ENCODE measurements at regions not wholly inside any gene's neighbourhood (a gene's known extent, or its start where the extent isn't known, plus 50 kb on each side); places are given as distances from the start of the nearest gene placed in this dataset.

DNA sequence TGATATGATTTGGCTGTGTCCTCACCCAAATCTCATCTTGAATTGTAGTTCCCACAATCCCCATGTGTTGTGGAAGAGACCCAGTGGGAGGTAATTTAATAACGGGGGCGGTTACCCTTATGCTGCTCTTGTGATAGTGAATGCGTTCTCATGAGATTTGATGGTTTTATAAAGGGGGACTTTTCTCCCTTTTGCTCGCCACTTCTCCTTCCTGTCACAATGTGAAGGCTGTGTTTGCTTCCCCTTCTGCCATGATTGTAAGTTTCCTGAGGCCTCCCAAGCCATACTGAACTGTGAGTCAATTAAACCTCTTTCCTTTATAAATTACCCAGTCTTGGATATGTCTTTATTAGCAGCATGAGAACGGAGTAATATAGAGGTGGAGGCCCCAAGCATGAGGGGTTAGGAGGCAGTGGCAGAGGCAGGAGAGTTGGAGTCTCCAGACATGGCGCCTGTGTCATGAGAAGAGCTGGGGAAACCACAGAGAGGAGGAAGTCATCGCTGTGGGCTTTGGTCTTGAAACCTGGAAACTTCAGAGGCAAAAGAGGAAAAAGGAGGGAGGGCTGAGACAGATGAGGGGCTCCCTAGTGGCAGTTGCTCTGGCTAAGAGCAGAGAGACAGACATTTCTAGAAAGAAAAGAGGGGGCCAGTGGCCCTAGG lies 107.8 kb upstream of the VEPH1 start:
- Histone ChIP-seq H3K27me3 (ENCODE audit: control insufficient read depth, insufficient read depth, low read length) (no peaks in the 10 kb centered on the region), H3K9me3 (ENCODE audit: control insufficient read depth, insufficient read depth, low read length) (no peaks in the 10 kb centered on the region), H3K9ac (ENCODE audit: low read depth, low read length) (no peak overlapping the region), H3K4me3 (ENCODE audit: low read depth, low read length) (no peak overlapping the region), H3K4me1 (ENCODE audit: control insufficient read depth, insufficient read depth, low read length) (peaks cover 2% of the 10 kb centered on the region), H3K36me3 (ENCODE audit: control insufficient read depth, insufficient read depth, low read length) (no peaks in the 10 kb centered on the region)

DNA sequence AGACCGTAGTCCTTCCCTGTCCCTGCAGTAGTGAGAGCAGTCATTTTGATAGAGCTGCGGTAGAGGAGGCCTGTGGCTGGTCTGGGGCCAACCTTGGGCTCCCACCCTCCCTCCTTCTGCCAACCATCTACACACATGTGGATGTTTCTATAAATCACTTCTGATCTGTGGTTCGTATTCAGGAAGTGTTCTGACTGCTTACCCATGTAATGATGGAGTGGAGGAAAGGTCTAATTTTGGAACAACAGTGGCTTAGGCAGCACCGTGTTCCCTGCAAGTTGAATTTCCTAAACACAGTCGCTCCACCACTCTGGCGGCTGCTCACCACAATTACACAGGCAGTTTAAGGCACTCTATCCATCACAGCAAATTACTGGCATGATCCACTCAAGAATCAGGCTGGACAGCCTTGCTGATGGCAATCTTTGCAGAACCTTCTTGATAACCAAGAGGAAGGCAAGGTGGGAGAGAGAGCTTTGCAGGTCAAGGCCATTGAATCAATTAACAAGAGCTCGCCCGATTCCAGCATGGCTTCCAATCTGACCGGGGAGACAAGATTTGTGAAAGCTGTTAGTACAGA lies 104.7 kb upstream of the VEPH1 start:
- Histone ChIP-seq H3K4me1 (ENCODE audit: control insufficient read depth, insufficient read depth, low read length) (peaks cover 2% of the 10 kb centered on the region), H3K27me3 (ENCODE audit: control insufficient read depth, insufficient read depth, low read length) (no peaks in the 10 kb centered on the region), H3K9me3 (ENCODE audit: control insufficient read depth, insufficient read depth, low read length) (no peaks in the 10 kb centered on the region), H3K9ac (ENCODE audit: low read depth, low read length) (no peak overlapping the region), H3K36me3 (ENCODE audit: control insufficient read depth, insufficient read depth, low read length) (no peaks in the 10 kb centered on the region), H3K4me3 (ENCODE audit: low read depth, low read length) (no peak overlapping the region)

DNA sequence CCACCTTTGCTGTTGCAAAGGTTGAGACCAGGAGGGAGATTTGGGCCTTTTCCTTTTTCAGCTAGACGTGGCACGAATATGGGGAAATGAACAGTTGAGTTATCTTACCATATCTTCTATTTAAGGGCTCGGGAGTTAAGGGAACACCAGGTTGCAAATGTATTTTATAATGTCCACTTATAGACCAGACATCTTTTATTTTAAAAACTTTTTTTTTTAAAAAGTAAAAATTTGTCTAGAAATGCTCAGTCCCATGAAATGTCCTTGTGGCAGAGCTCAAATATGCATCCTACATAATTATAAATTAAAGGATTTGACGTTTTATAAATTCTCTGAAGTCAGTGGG lies 103.6 kb upstream of the VEPH1 start:
- Histone ChIP-seq H3K9ac (ENCODE audit: low read depth, low read length) (no peak overlapping the region), H3K9me3 (ENCODE audit: control insufficient read depth, insufficient read depth, low read length) (no peaks in the 10 kb centered on the region), H3K36me3 (ENCODE audit: control insufficient read depth, insufficient read depth, low read length) (no peaks in the 10 kb centered on the region), H3K4me1 (ENCODE audit: control insufficient read depth, insufficient read depth, low read length) (peaks cover 2% of the 10 kb centered on the region), H3K4me3 (ENCODE audit: low read depth, low read length) (no peak overlapping the region), H3K27me3 (ENCODE audit: control insufficient read depth, insufficient read depth, low read length) (no peaks in the 10 kb centered on the region)

DNA sequence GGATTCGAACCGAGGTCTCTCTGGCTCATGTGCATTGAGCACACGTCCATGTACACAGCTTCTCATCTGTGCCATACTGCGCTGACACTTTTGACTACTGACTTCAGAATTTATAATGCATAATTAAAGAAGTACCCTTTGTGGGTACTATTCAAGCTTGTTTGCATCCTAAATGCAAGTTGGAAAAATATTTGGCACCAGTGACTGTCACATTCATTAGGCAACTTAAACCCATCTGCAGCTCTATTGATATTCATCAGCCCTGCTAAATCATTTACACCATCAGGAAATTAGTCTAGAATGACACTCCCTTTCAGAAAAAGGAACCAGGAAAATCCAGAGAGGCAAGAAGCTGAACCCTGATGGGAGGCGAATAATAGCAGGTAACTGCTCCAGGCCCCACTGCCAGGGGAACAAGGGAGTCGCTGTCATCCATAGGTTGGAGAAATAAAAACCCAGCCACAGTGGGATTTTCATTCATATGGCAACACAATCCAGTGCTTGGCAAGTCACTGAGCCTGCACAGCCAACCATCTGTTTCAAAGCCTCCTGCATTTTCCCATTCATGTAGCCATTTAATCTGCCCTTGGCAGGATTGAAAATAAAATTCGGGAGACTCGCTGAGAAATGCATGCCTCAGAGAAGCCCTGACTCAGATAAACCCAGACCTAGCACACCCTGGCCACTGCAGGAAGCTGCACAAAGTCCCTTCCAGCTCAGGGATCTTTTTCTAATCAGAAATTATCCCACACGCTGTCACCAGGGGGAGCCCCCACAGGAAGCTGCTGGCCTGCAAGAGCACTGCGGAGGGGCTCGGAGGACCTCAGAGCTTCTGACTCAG lies 103.0 kb upstream of the VEPH1 start:
- H3K9ac ChIP-seq (ENCODE audit: low read depth, low read length): no peak overlapping the region

DNA sequence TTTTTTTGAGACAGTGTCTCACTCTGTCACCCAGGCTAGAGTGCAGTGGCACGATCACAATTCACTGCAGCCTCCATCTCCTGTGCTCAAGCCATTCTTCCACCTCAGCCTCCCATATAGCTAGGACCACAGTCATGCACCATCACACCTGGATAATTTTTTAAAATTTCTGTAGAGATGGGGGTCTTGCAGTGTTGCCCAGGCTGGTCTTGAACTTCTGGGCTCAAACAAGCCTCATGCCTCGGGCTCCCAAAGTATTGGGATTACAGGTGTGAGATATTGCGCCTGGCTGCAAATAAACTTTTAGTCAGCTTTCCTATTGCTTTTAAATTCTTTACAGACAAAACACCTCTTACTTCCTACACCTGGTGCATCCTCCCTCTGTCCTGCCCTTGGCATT lies 102.1 kb upstream of the VEPH1 start:
- Histone ChIP-seq H3K9me3 (ENCODE audit: control insufficient read depth, insufficient read depth, low read length) (no peaks in the 10 kb centered on the region), H3K27me3 (ENCODE audit: control insufficient read depth, insufficient read depth, low read length) (no peaks in the 10 kb centered on the region), H3K4me3 (ENCODE audit: low read depth, low read length) (no peak overlapping the region), H3K4me1 (ENCODE audit: control insufficient read depth, insufficient read depth, low read length) (peaks cover 2% of the 10 kb centered on the region), H3K9ac (ENCODE audit: low read depth, low read length) (no peak overlapping the region), H3K36me3 (ENCODE audit: control insufficient read depth, insufficient read depth, low read length) (no peaks in the 10 kb centered on the region)

More for the DNA sequence above, 103.0 kb upstream of the VEPH1 start:
- no peak overlapping the region for H3K4me3 ChIP-seq (ENCODE audit: low read depth, low read length)
- no peaks in the 10 kb centered on the region for H3K27me3 ChIP-seq (ENCODE audit: control insufficient read depth, insufficient read depth, low read length)
- no peaks in the 10 kb centered on the region for H3K9me3 ChIP-seq (ENCODE audit: control insufficient read depth, insufficient read depth, low read length)
- no peaks in the 10 kb centered on the region for H3K36me3 ChIP-seq (ENCODE audit: control insufficient read depth, insufficient read depth, low read length)
- H3K4me1 ChIP-seq (ENCODE audit: control insufficient read depth, insufficient read depth, low read length): peaks cover 2% of the 10 kb centered on the region

DNA sequence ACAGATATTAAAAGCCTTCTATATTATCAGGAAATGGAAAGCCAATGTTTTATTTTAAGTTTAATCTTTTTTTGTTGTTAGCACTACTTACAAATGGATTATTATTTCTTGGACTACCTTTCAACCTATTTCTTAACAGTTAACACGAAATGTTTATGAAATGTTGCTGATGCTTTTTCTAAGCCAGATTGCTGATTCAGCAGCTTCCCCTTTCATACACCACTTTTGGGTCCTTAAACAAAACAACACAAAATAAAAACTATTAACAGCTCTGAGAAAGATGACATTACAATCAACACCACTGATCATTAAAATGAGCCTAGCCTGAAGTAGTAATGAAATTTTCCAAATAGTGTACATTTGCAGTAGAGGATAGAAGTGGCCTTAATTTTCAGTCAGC lies 99.2 kb upstream of the VEPH1 start:
- Histone ChIP-seq H3K9me3 (ENCODE audit: control insufficient read depth, insufficient read depth, low read length) (no peaks in the 10 kb centered on the region), H3K4me3 (ENCODE audit: low read depth, low read length) (no peak overlapping the region), H3K36me3 (ENCODE audit: control insufficient read depth, insufficient read depth, low read length) (no peaks in the 10 kb centered on the region), H3K27me3 (ENCODE audit: control insufficient read depth, insufficient read depth, low read length) (no peaks in the 10 kb centered on the region), H3K4me1 (ENCODE audit: control insufficient read depth, insufficient read depth, low read length) (peaks cover 2% of the 10 kb centered on the region), H3K9ac (ENCODE audit: low read depth, low read length) (no peak overlapping the region)

DNA sequence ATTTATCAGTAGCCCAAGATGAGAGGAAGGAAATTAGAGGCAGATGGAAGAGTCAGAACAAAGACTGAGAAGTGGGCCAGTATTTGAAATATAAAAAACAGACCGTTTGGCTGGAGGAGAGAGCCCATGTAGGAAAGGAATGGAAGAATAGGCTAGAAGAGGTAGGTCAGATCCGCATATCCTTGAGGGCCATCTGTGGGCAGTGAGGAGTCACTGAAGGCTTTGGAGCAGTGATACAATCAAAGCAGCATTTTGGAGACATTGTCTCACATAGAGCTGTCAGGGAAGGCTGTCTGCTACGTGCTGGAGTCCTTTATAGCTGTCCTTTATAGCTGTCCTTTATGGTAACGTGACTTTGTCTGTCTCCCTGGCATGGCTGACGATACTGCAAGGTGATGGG lies 92.0 kb upstream of the VEPH1 start:
- no peaks in the 10 kb centered on the region for H3K36me3 ChIP-seq (ENCODE audit: control insufficient read depth, insufficient read depth, low read length)
- H3K4me1 ChIP-seq (ENCODE audit: control insufficient read depth, insufficient read depth, low read length): no peaks in the 10 kb centered on the region
- no peaks in the 10 kb centered on the region for H3K9me3 ChIP-seq (ENCODE audit: control insufficient read depth, insufficient read depth, low read length)
- H3K4me3 ChIP-seq (ENCODE audit: low read depth, low read length): no peak overlapping the region
- no peaks in the 10 kb centered on the region for H3K27me3 ChIP-seq (ENCODE audit: control insufficient read depth, insufficient read depth, low read length)
- no peak overlapping the region for H3K9ac ChIP-seq (ENCODE audit: low read depth, low read length)

DNA sequence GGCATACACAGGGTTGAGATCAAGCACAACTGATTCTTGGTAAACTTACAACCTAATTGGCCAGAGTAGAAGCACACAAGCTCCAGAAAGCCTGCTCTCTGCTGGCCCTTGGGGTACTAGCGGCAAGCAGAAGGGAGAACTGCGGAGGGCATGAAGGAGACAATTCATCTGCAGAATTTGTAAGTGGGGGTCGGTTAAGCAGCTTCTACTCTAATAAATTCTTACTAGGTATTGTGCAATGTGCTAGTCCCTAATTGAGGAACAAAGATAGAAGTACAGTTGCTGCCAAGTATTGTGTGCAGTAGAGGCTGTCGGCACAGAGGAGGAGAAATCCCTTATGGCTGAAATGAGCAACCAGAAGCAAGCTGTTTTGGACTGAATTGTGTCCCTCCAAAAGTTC lies 91.2 kb upstream of the VEPH1 start:
- Histone ChIP-seq H3K36me3 (ENCODE audit: control insufficient read depth, insufficient read depth, low read length) (no peaks in the 10 kb centered on the region), H3K27me3 (ENCODE audit: control insufficient read depth, insufficient read depth, low read length) (no peaks in the 10 kb centered on the region), H3K9ac (ENCODE audit: low read depth, low read length) (no peak overlapping the region), H3K9me3 (ENCODE audit: control insufficient read depth, insufficient read depth, low read length) (no peaks in the 10 kb centered on the region), H3K4me1 (ENCODE audit: control insufficient read depth, insufficient read depth, low read length) (no peaks in the 10 kb centered on the region), H3K4me3 (ENCODE audit: low read depth, low read length) (no peak overlapping the region)

DNA sequence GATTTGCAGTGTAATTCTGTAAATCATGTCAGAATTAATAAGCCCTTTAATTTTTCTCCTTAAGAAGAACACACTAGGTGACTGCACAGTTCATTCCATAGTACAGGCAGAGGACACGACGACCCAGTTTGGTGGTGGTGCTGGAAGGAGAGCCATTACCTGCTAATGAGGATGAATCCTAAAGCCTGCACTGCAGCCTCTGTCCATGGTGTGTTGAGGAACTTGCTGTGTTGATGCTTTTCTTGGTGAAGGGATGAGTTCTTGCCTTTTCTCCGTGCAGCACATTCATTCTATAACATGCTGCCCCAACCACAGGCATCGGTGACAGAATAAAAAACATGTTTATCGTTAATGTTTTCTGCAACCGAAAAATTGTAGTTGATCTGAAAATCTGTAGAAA lies 89.6 kb upstream of the VEPH1 start:
- no peak overlapping the region for H3K4me3 ChIP-seq (ENCODE audit: low read depth, low read length)
- peaks cover 3% of the 10 kb centered on the region for H3K4me1 ChIP-seq (ENCODE audit: control insufficient read depth, insufficient read depth, low read length)
- H3K27me3 ChIP-seq (ENCODE audit: control insufficient read depth, insufficient read depth, low read length): no peaks in the 10 kb centered on the region
- H3K9ac ChIP-seq (ENCODE audit: low read depth, low read length): no peak overlapping the region
- no peaks in the 10 kb centered on the region for H3K9me3 ChIP-seq (ENCODE audit: control insufficient read depth, insufficient read depth, low read length)
- H3K36me3 ChIP-seq (ENCODE audit: control insufficient read depth, insufficient read depth, low read length): no peaks in the 10 kb centered on the region

DNA sequence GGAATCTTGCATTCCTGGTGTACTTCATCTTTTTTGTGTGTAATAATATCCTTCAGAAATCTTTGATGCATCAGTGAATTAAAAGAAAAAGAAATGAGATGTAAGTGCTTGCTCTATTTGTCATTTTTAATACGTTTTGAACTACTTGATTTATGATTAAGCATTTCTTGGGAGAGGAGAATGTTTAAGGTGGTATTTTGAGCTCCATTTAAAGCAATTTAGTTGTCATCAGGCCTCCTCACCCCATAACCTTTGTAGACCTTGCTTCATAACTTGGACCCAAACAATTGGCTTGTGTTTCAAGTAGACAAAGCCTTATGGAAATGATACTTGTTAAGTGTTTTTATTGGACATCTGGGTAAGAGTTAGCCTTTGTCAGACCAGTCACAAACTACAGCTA lies 87.1 kb upstream of the VEPH1 start:
- Histone ChIP-seq H3K27me3 (ENCODE audit: control insufficient read depth, insufficient read depth, low read length) (no peaks in the 10 kb centered on the region), H3K4me3 (ENCODE audit: low read depth, low read length) (no peak overlapping the region), H3K9ac (ENCODE audit: low read depth, low read length) (no peak overlapping the region), H3K4me1 (ENCODE audit: control insufficient read depth, insufficient read depth, low read length) (peaks cover 3% of the 10 kb centered on the region), H3K9me3 (ENCODE audit: control insufficient read depth, insufficient read depth, low read length) (no peaks in the 10 kb centered on the region), H3K36me3 (ENCODE audit: control insufficient read depth, insufficient read depth, low read length) (no peaks in the 10 kb centered on the region)

DNA sequence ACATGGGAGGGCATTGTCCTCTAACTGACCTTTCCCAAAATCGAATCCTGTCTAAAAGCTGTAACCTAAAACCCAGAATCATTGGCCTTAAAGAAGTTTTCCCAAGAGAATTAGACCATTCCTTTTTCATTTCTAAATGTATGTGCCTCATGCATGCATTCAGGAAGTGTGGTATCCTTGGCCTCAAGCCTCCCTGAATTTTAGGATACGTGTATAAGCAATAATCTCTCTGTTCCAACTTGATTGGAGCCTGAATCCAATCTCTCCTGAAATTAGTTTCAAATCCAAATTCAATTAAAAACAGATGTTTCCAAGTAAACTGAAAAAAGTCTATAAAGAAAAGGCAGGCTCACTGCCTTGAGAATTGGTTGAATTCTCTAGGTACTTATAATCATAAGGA lies 86.0 kb upstream of the VEPH1 start:
- Histone ChIP-seq H3K27me3 (ENCODE audit: control insufficient read depth, insufficient read depth, low read length) (no peaks in the 10 kb centered on the region), H3K36me3 (ENCODE audit: control insufficient read depth, insufficient read depth, low read length) (no peaks in the 10 kb centered on the region), H3K4me1 (ENCODE audit: control insufficient read depth, insufficient read depth, low read length) (peaks cover 3% of the 10 kb centered on the region), H3K4me3 (ENCODE audit: low read depth, low read length) (no peak overlapping the region), H3K9me3 (ENCODE audit: control insufficient read depth, insufficient read depth, low read length) (no peaks in the 10 kb centered on the region), H3K9ac (ENCODE audit: low read depth, low read length) (no peak overlapping the region)

Measured in iPS-15b (cell line).